ENCODE measurements at regions not wholly inside any gene's neighbourhood (a gene's known extent, or its start where the extent isn't known, plus 50 kb on each side); places are given as distances from the start of the nearest gene placed in this dataset.

GRCh38 chr16:14371778-14372431 is 258.2 kb downstream of the PARN start:
- H3K27ac ChIP-seq = no peak overlapping the region
- no peaks in the 10 kb centered on the region for H3K9me3 ChIP-seq
- 70 to 77% methylated on average over 7 of the region's 7 CpGs for WGBS, 2 donors
- no peaks in the 10 kb centered on the region for H3K36me3 ChIP-seq
- TF ChIP-seq EP300 (IDR thresholded peaks at IDR 0.05) (no peak), POLR2AphosphoS5 (IDR thresholded peaks at IDR 0.05) (no peak), CTCF (IDR thresholded peaks at IDR 0.05) (no peak), POLR2A (IDR thresholded peaks at IDR 0.05) (no peak)
- no peak overlapping the region for H3K4me3 ChIP-seq
- DNase-seq = no peak
- no peaks in the 10 kb centered on the region for H3K27me3 ChIP-seq
- no peaks in the 10 kb centered on the region for H3K4me1 ChIP-seq
- intact Hi-C loops (cut with DNase I) = no loop called here

GRCh38 chr16:14370736-14371234 is 259.3 kb downstream of the PARN start:
- Histone ChIP-seq H3K36me3 (no peaks in the 10 kb centered on the region), H3K9me3 (no peaks in the 10 kb centered on the region), H3K4me3 (no peak overlapping the region), H3K27me3 (no peaks in the 10 kb centered on the region), H3K4me1 (no peaks in the 10 kb centered on the region), H3K27ac (no peak overlapping the region)
- WGBS, 2 donors = 63 to 82% methylated on average over 7 of the region's 7 CpGs
- intact Hi-C loops (cut with DNase I) = no loop called here
- TF ChIP-seq POLR2AphosphoS5 (IDR thresholded peaks at IDR 0.05) (no peak), POLR2A (IDR thresholded peaks at IDR 0.05) (no peak), CTCF (IDR thresholded peaks at IDR 0.05) (no peak), EP300 (IDR thresholded peaks at IDR 0.05) (no peak)
- DNase-seq = no peak

- TF ChIP-seq POLR2AphosphoS5 (IDR thresholded peaks at IDR 0.05) (no peak), CTCF (IDR thresholded peaks at IDR 0.05) (no peak), EP300 (IDR thresholded peaks at IDR 0.05) (no peak), POLR2A (IDR thresholded peaks at IDR 0.05) (no peak)
- H3K27ac ChIP-seq = no peak overlapping the region
- no peak for DNase-seq
- H3K36me3 ChIP-seq = no peaks in the 10 kb centered on the region
- H3K9me3 ChIP-seq = no peaks in the 10 kb centered on the region
- no peak overlapping the region for H3K4me3 ChIP-seq
- intact Hi-C loops (cut with DNase I) = no loop called here
- no peaks in the 10 kb centered on the region for H3K4me1 ChIP-seq
- 70 to 79% methylated on average over 26 of the region's 26 CpGs for WGBS, 2 donors
- H3K27me3 ChIP-seq = no peaks in the 10 kb centered on the region
These were observed 260.1 kb downstream of the PARN start for GRCh38 chr16:14369734-14370598.

- Histone ChIP-seq H3K36me3 (no peaks in the 10 kb centered on the region), H3K27ac (no peak overlapping the region), H3K4me3 (no peak overlapping the region), H3K9me3 (no peaks in the 10 kb centered on the region), H3K4me1 (peaks cover 0 to 15% (median 10%) of the 10 kb centered on the region in 4 donors), H3K27me3 (no peaks in the 10 kb centered on the region)
- 90 to 91% methylated on average over 3 of the region's 3 CpGs for WGBS, 2 donors
- TF ChIP-seq CTCF (IDR thresholded peaks at IDR 0.05) = no peak
- intact Hi-C loops (cut with DNase I) = no loop called here
- DNase-seq = no peak
These were observed 261.7 kb downstream of the PARN start for GRCh38 chr16:14368399-14368798.

All from sigmoid colon (tissue), 6 donors.